ENCODE measurements at regions not wholly inside any gene's neighbourhood (a gene's known extent, or its start where the extent isn't known, plus 50 kb on each side); places are given as distances from the start of the nearest gene placed in this dataset.

DNA sequence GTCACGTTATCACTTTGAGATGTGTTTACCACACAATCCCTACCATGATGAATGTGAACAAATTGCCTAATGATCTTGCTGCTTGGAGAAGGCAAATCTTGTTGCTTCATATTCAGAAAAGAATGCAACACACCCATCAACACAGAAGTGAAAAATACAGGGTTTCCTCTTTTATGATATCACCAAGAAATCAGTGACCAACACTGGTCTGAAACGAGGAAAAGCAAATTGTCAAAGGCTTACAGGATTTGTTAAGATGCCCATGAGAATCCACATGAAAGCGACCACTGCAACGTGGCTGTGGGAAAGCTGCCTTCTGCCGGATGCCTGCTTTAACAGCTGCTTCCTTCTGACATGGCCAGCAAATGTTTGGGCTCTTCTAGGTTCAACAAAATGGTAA, 397.6 kb upstream of the LRATD1 start:
- Histone ChIP-seq H3K4me2 (ENCODE audit: low read depth, low read length) (no peak overlapping the region), H3K27ac (ENCODE audit: low read length) (no peak overlapping the region), H3K36me3 (replicated peaks; ENCODE audit: insufficient read depth, low read length) (no peaks in the 10 kb centered on the region), H3K27me3 (replicated peaks; ENCODE audit: insufficient read depth, low read length) (no peaks in the 10 kb centered on the region), H3K4me3 (ENCODE audit: low read length) (no peak overlapping the region), H4K20me1 (ENCODE audit: insufficient read depth, low read length) (no peaks in the 10 kb centered on the region), H2AFZ (ENCODE audit: low read length) (no peak overlapping the region), H3K9ac (ENCODE audit: low read length) (no peak overlapping the region), H3K79me2 (ENCODE audit: low read length) (no peaks in the 10 kb centered on the region), H3K9me3 (replicated peaks; ENCODE audit: insufficient read depth, low read length) (no peaks in the 10 kb centered on the region), H3F3A (ENCODE audit: insufficient read depth, low read length) (no peaks in the 10 kb centered on the region), H3K9me2 (replicated peaks; ENCODE audit: insufficient read depth, low read length) (no peaks in the 10 kb centered on the region), H3K4me1 (ENCODE audit: low read length) (no peaks in the 10 kb centered on the region)
- no peak for DNase-seq
- TF ChIP-seq, protein P1, sequence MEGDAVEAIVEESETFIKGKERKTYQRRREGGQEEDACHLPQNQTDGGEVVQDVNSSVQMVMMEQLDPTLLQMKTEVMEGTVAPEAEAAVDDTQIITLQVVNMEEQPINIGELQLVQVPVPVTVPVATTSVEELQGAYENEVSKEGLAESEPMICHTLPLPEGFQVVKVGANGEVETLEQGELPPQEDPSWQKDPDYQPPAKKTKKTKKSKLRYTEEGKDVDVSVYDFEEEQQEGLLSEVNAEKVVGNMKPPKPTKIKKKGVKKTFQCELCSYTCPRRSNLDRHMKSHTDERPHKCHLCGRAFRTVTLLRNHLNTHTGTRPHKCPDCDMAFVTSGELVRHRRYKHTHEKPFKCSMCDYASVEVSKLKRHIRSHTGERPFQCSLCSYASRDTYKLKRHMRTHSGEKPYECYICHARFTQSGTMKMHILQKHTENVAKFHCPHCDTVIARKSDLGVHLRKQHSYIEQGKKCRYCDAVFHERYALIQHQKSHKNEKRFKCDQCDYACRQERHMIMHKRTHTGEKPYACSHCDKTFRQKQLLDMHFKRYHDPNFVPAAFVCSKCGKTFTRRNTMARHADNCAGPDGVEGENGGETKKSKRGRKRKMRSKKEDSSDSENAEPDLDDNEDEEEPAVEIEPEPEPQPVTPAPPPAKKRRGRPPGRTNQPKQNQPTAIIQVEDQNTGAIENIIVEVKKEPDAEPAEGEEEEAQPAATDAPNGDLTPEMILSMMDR (IDR thresholded peaks at IDR 0.05; ENCODE audit: low read length), result no peak
- no peak for TF ChIP-seq EZH2 (optimal IDR thresholded peaks at IDR 0.05; ENCODE audit: low read depth, low read length)
- TF ChIP-seq EZH2phosphoT487 (IDR thresholded peaks at IDR 0.05; ENCODE audit: low read length), result no peak

- H3F3A ChIP-seq (ENCODE audit: insufficient read depth, low read length), result no peaks in the 10 kb centered on the region
- no peaks in the 10 kb centered on the region for H3K9me2 ChIP-seq (replicated peaks; ENCODE audit: insufficient read depth, low read length)
- no peak overlapping the region for H2AFZ ChIP-seq (ENCODE audit: low read length)
- no peak overlapping the region for H3K9ac ChIP-seq (ENCODE audit: low read length)
- H4K20me1 ChIP-seq (ENCODE audit: insufficient read depth, low read length), result no peaks in the 10 kb centered on the region
- H3K4me3 ChIP-seq (ENCODE audit: low read length), result no peak overlapping the region
- no peaks in the 10 kb centered on the region for H3K36me3 ChIP-seq (replicated peaks; ENCODE audit: insufficient read depth, low read length)
- no peak for DNase-seq
- H3K27me3 ChIP-seq (replicated peaks; ENCODE audit: insufficient read depth, low read length), result no peaks in the 10 kb centered on the region
- H3K4me1 ChIP-seq (ENCODE audit: low read length), result no peaks in the 10 kb centered on the region
- TF ChIP-seq, protein P1 (IDR thresholded peaks at IDR 0.05; ENCODE audit: low read length), result no peak
- TF ChIP-seq EZH2 (optimal IDR thresholded peaks at IDR 0.05; ENCODE audit: low read depth, low read length), result no peak
- no peak for TF ChIP-seq EZH2phosphoT487 (IDR thresholded peaks at IDR 0.05; ENCODE audit: low read length)
- H3K27ac ChIP-seq (ENCODE audit: low read length), result no peak overlapping the region
- H3K4me2 ChIP-seq (ENCODE audit: low read depth, low read length), result no peak overlapping the region
- no peaks in the 10 kb centered on the region for H3K79me2 ChIP-seq (ENCODE audit: low read length)
- H3K9me3 ChIP-seq (replicated peaks; ENCODE audit: insufficient read depth, low read length), result no peaks in the 10 kb centered on the region
Measured at GRCh38 chr2:14235667-14236066, 396.9 kb upstream of the LRATD1 start.

DNA sequence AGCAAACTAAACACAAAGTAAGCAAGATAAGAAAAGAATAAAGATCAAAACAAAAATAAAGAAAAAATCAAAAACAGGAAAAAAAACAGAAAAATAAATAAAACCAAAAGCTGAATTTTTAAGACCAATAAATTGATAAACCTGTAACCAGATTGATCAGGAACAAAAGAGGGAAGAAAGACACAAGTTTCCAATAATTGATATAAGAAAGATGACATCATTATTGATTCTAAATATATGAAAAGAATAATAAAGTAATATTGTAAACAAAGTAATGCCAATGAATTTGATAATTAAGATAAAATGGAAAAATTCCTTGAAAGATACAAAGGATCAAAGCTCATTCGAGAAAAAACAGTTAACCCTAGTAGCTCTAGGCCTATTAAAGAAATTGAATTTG, 394.6 kb upstream of the LRATD1 start:
- H3K27me3 ChIP-seq (replicated peaks; ENCODE audit: insufficient read depth, low read length), result no peaks in the 10 kb centered on the region
- H3K79me2 ChIP-seq (ENCODE audit: low read length), result no peaks in the 10 kb centered on the region
- no peak for DNase-seq
- H3K4me3 ChIP-seq (ENCODE audit: low read length), result no peak overlapping the region
- no peaks in the 10 kb centered on the region for H3K36me3 ChIP-seq (replicated peaks; ENCODE audit: insufficient read depth, low read length)
- H3K9me3 ChIP-seq (replicated peaks; ENCODE audit: insufficient read depth, low read length), result no peaks in the 10 kb centered on the region
- no peaks in the 10 kb centered on the region for H4K20me1 ChIP-seq (ENCODE audit: insufficient read depth, low read length)
- TF ChIP-seq EZH2phosphoT487 (IDR thresholded peaks at IDR 0.05; ENCODE audit: low read length) (no peak), EZH2 (optimal IDR thresholded peaks at IDR 0.05; ENCODE audit: low read depth, low read length) (no peak)
- TF ChIP-seq, protein P1 (IDR thresholded peaks at IDR 0.05; ENCODE audit: low read length), result no peak
- H3K4me1 ChIP-seq (ENCODE audit: low read length), result no peaks in the 10 kb centered on the region
- no peak overlapping the region for H3K9ac ChIP-seq (ENCODE audit: low read length)
- no peak overlapping the region for H2AFZ ChIP-seq (ENCODE audit: low read length)
- H3K27ac ChIP-seq (ENCODE audit: low read length), result no peak overlapping the region
- H3K4me2 ChIP-seq (ENCODE audit: low read depth, low read length), result no peak overlapping the region
- no peaks in the 10 kb centered on the region for H3K9me2 ChIP-seq (replicated peaks; ENCODE audit: insufficient read depth, low read length)
- H3F3A ChIP-seq (ENCODE audit: insufficient read depth, low read length), result no peaks in the 10 kb centered on the region
